Femur (tissue), 1 donor: ENCODE measurements at regions not wholly inside any gene's neighbourhood (a gene's known extent, or its start where the extent isn't known, plus 50 kb on each side); places are given as distances from the start of the nearest gene placed in this dataset.
"Not testable (repeated sequence)": the region's sequence is repeated elsewhere in the genome, so short reads cannot be mapped to it uniquely, and the experiment has no call there.

Experiments used
- DNase-seq: peaks from one replicate; pipeline ENCODE4 v3.0.0-alpha.2; 2017

- DNase-seq = no peak
Measured at GRCh38 chr12:47478426-47478825, 227.4 kb downstream of the RPAP3 start.

GRCh38 chr12:47473091-47473490 is 232.7 kb downstream of the RPAP3 start:
- DNase-seq = no peak

DNA sequence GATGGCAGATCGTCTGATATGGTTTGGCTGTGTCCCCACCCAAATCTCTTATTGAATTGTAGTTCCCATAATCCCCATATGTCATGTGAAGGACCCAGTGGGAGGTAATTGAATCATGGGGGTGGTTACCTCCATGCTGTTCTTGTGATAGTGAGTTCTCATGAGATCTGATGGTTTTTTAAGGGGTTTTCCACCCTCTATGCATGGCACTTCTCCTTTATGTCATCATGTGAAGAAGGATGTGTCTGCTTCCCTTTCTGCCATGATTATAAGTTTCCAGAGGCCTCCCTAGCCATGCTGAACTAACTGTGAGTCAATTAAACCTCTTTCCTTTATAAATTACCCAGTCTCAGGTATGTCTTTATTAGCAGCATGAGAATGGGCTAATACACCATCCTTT is 235.5 kb downstream of the RPAP3 start:
- DNase-seq = not testable (repeated sequence)

DNA sequence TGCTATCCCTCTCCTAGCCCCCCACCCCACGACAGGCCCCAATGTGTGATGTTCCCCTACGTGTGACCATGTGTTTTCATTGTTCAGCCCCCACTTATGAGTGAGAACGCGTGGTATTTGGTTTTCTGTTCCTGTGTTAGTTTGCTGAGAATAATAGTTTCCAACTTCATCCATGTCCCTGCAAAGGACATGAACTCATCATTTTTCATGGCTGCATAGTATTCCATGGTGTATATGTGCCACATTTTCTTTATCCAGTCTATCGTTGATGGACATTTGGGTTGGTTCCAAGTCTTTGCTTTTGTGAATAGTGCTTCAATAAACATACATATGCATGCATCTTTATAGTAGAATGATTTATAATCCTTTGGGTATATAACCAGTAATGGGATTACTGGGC is 241.9 kb downstream of the RPAP3 start:
- DNase-seq = not testable (repeated sequence)

DNA sequence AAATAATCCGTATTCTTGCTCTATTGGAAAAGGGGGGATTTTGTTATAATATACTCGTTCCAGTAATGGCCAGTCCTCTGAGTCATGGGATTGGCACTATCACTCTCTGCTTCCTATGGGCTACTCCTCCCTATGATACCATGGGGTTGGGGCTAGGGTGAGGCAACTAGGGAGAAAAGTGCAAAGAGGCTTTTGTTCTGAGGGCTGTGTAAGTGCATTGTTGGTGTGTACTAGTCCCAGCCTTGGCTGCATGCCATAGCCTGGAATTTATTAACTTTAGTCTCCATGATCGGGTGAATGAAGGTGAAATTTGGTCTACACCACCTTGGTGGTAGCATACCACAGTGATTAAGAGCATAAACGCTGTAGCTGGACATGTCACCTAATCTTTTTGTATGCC is 247.6 kb downstream of the RPAP3 start:
- DNase-seq = no peak

- DNase-seq = no peak
Measured at GRCh38 chr12:47449797-47450196, 256.0 kb downstream of the RPAP3 start.

GRCh38 chr12:47442310-47442709 is 263.5 kb downstream of the RPAP3 start:
- DNase-seq = no peak

GRCh38 chr12:47441490-47441889 is 264.3 kb downstream of the RPAP3 start:
- no peak for DNase-seq

GRCh38 chr12:47438175-47438574 is 267.7 kb downstream of the RPAP3 start:
- no peak for DNase-seq

DNA sequence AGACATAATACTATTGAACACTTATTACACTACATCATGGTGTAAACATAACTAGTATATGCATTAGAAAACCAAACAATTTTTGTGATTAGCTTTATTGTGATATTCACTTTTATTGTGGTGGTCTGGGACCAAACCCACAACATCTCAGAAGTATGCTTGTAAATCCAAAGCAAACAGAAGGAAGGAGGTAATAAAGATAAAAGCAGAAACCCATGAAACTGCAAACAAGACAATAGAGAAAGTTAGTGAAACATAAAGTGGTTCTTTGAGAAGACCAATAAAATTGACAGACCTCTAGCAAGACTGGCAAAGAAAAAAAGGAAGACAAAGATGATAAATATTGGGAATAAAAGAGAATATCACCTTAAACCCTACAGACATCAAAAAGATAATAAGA is 268.3 kb downstream of the RPAP3 start:
- no peak for DNase-seq

DNA sequence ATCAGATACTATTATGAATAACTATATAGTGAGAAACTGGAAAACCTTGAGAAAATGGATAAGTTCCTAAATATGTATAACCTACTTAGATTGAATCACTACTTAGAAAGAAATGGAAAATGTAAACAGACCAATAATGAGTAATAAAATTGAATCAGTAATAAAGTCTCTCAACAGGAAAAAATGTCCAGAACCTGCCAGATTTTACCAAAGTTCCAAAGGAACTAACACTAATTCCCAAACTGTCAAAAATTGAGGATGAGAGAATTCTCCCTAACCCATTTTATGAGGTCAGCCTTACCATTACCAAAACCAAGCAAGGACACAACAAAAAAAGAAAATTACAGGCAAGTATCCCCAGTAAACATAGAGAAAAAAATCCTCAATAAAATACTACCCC is 272.0 kb downstream of the RPAP3 start:
- no peak for DNase-seq

DNA sequence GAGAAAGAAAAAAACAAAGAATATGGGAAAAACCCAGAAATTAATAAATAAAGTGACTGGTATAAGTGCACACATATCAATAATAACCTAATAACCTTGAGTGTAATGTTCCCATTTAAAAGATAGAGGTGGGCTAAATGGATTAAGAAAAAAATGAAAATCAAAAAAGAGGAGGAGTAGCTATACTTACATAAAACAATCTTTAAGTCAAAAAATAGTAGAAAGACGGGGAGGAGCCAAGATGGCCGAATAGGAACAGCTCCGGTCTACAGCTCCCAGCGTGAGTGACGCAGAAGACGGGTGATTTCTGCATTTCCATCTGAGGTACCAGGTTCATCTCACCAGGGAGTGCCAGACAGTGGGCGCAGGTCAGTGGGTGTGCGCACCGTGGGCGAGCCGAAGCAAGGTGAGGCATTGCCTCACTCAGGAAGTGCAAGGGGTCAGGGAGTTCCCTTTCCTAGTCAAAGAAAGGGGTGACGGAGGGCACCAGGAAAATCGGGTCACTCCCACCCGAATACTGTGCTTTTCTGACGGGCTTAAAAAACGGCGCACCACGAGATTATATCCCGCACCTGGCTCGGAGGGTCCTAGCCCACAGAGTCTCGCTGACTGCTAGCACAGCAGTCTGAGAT is 279.0 kb downstream of the RPAP3 start:
- not testable (repeated sequence) for DNase-seq

GRCh38 chr12:47422611-47423010 is 283.2 kb downstream of the RPAP3 start:
- DNase-seq = no peak

GRCh38 chr12:47419497-47419896 is 286.3 kb downstream of the RPAP3 start:
- no peak for DNase-seq

DNA sequence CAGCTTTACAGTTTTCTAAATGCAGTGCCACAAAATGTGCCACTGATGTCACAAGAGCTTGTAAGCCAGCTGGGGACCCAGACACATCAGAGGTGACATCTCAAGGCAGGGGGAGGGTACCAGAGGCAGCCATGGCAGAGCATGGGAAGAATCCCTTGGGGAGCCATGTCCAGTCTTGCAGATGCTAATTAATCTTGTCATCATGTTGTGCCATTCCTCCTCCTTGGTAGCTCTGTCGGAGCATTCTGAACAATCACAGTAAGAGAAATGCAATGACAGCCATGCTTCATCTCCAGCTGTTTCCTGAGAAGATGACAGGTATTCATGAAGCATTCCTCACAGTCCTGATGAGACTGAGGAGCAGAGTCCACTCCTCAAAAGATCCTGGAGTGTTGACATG is 287.9 kb downstream of the RPAP3 start:
- DNase-seq = no peak

DNA sequence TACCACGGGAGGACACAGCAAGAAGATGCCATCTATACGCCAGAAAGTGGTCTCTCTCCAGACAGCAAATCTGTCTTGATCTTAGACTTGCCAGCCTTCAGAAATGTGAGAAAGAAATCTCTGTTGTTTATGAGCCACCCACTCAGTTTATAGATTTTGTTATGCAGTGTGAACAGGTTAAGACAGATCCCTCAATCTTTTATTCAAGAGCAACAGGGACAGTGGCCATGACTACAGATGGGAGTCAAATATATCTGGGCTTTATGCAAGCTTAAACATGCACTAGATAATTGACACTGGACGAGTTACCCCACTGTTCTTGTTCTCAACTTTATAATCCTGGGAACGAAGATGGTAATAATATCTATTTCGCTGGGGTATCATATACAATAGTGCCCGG is 288.7 kb downstream of the RPAP3 start:
- DNase-seq = no peak

- no peak for DNase-seq
Measured at GRCh38 chr12:47415054-47415453, 290.8 kb downstream of the RPAP3 start.

DNA sequence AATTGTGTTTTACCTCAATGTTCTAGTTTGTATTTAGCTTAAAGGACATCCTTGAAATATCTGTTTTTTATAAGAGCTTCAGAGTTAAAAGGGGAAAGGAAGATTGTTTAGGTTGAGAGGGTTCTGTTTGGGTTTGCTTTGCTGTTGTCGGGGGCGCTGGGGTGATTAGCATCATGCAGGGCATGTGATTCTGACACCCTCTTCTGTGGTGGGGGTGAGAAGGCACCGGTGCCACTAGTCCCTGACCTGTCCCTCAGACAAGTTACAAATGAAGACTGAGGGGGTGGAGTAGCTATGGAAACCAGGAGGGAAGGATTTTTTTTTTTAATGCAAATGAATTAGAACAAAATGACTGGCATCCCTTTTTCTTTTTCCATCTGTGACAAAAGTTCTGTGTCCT is 291.3 kb downstream of the RPAP3 start:
- DNase-seq = no peak

DNA sequence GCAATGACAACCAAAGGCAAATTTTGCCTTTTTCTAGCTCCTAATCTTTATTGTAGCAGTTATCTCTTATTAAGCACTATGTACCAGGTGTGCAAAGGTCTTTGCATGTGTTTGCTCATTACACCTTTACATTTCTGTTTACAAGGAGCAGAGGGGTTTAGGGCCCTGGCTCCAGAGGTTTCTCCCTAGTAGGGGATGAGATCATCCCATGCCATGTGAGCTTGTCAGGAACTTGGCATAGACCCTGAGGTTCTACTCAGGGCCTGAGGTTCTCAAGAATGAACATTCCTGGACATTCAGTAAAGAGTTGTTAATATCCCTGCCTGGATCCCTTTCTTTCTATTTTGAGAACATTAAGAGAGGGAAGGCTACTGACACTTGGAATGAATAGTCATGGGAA is 292.0 kb downstream of the RPAP3 start:
- no peak for DNase-seq

DNA sequence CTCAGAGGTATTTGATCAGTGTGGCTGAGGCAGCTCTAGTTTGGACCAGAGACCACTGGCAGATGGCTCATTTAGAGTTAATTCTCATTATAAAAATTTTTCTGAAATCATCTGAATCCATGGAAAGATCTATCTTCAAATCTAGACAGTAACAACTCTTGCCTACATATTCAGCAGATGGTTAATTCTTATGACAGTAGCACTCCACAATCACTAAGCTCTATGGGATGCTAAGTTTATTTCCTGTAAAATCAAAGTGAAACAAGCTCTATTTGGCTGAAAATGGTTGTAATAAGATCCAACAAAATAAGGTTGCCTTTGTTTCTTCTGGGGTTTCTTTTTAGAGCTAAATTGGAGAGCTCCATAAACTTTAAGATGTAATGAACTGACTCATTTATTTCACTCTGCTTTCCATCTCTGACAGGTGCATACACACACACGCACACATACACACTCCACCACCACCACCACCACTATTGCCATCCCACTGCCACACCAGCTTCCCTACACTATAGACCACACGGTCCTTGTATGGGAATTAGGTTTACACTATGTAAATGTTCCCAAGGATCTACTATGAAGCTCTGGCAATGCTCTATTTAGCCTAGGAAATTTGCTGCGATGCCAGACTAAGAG is 293.1 kb downstream of the RPAP3 start:
- DNase-seq = no peak

DNA sequence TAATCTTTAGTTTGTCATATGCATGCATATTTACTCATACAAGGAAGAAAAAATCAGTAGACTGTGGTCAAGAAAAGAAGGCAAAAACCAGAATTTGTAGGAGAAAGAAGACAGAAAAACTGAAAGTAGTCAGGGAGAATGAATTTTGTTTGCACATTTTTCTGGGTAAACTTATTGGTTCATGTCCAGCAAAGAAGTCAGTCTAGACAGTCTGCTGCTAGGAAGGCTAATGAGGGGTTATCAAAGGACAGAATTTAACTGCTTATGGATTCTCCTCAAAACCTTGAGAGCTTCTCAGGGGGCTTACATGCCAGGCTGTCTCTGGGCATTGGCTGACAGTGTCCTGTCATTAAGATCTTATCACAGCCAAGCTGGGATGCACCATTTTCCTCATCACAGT is 293.9 kb downstream of the RPAP3 start:
- DNase-seq = no peak

DNA sequence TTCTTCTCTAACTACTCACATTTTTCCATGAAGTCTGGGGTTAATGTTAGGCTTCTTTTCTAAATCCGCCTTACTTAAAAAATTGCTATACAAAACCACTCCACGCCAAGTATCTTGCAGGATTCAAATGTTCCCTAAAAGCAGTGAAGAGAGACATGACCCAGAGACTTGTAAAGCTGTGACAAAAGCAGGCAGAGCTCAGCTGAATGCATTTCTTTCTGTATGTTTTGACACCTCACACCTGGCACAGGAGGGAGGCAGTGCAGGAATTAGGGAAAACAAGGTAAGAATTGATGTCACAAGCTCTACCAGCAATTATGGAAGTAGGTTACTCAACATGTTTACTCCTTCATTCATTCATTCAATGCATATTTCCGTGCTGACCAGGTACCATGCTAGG is 295.0 kb downstream of the RPAP3 start:
- DNase-seq = no peak

- no peak for DNase-seq
Measured at GRCh38 chr12:47410383-47410782, 295.4 kb downstream of the RPAP3 start.

- DNase-seq = no peak
Measured at GRCh38 chr12:47409310-47409987, 296.4 kb downstream of the RPAP3 start.
